K562 (cell line): ENCODE measurements at regions not wholly inside any gene's neighbourhood (a gene's known extent, or its start where the extent isn't known, plus 50 kb on each side); places are given as distances from the start of the nearest gene placed in this dataset.

ENCODE experiments used
- CBX2 ChIP-seq: fragments of 200-600 bp; sonication (generic); IDR thresholded peaks from one replicate; pipeline ENCODE4 v1.6.1; 2012; ENCODE audit warnings: mild to moderate bottlenecking, low read length, inconsistent platforms; ENCODE audit not compliant: insufficient read depth, poor library complexity, severe bottlenecking
- KLF13 ChIP-seq: fragments of 450-650 bp; IDR thresholded peaks from 2 replicates; pipeline ENCODE4 v1.6.1; 2016; ENCODE audit warnings: missing genetic modification characterization, low read depth, mild to moderate bottlenecking, missing compliant biosample characterization, moderate library complexity, borderline replicate concordance
- NR2F6 ChIP-seq: fragments of 450-650 bp; formaldehyde crosslinking; IDR thresholded peaks from 2 replicates; pipeline ENCODE4 v1.4.0; 2020; ENCODE audit warnings: mild to moderate bottlenecking
- RBM25 ChIP-seq: fragments of 200-400 bp; formaldehyde crosslinking; IDR thresholded peaks from 2 replicates; pipeline ENCODE4 v1.6.1; 2018; ENCODE audit warnings: low read length, low read depth, moderate library complexity; ENCODE audit not compliant: severe bottlenecking
- RFX5 ChIP-seq: IDR thresholded peaks from 2 replicates; pipeline ENCODE4 v1.6.1; 2011; ENCODE audit warnings: low read depth, mild to moderate bottlenecking, improper control_type of control experiment, low read length
- SIRT6 ChIP-seq: IDR thresholded peaks from one replicate; pipeline ENCODE4 v1.6.1; 2012; ENCODE audit warnings: low read depth, mild to moderate bottlenecking, control low read depth, inconsistent platforms, low read length, moderate library complexity
- TGIF2 ChIP-seq: sonication (generic); formaldehyde crosslinking; IDR thresholded peaks from 2 replicates; pipeline ENCODE4 v1.8.1; 2022; ENCODE audit warnings: mild to moderate bottlenecking, missing genetic modification reagents, moderate library complexity
- ZNF384 ChIP-seq: IDR thresholded peaks from 2 replicates; pipeline ENCODE4 v1.6.1; 2012; ENCODE audit warnings: low read depth, low read length, improper control_type of control experiment

GRCh38 chr12:28089338-28089737, 100.9 kb upstream of the CCDC91 start:
- TF ChIP-seq RBM25 (no peak), ZNF384 (no peak), TGIF2 (CRISPR knock-in tag) (no peak), SIRT6 (no peak), RFX5 (no peak), KLF13 (tag) (no peak), CBX2 (no peak), NR2F6 (CRISPR knock-in tag) (no peak)
